GM12878 (cell line): ENCODE measurements at regions not wholly inside any gene's neighbourhood (a gene's known extent, or its start where the extent isn't known, plus 50 kb on each side); places are given as distances from the start of the nearest gene placed in this dataset.

ENCODE experiments used
- ATAC-seq: fragments of 200-7000 bp; cut with Tn5 transposase; 3 replicates; pipeline ENCODE4 v1.9.1; 2020; ENCODE audit warnings: mild to moderate bottlenecking, moderate library complexity
- BruUV-seq: library from RNA; stranded (reverse); fragments of 400-500 nt; replicated peaks from 2 replicates; lab custom pipeline; 2021; lab: Mats Ljungman, UMichigan
- CTCF ChIA-PET: fragments of 300-600 bp; sonication (Branson Sonifier 250); formaldehyde crosslinking; extraction: SDS; loops from one replicate; lab custom pipeline; 2021; ENCODE audit warnings: inconsistent platforms; lab: Yijun Ruan, JAX
- POLR2A ChIA-PET: fragments of 350-600 bp; formaldehyde crosslinking; extraction: SDS; loops from one replicate; lab custom pipeline; 2021; ENCODE audit warnings: inconsistent platforms; lab: Charles Lee
- RAD21 ChIA-PET: fragments of 300-600 bp; sonication (Branson Sonifier 250); formaldehyde crosslinking; loops from one replicate; lab custom pipeline; 2023; ENCODE audit warnings: antibody characterized with exemption; ENCODE audit not compliant: unreplicated experiment; lab: Charles Lee
- SMC1A ChIA-PET: fragments of 300-600 bp; sonication (Branson Sonifier 250); formaldehyde crosslinking; loops from one replicate; lab custom pipeline; 2023; ENCODE audit not compliant: unreplicated experiment, uncharacterized antibody; lab: Charles Lee
- DNase-seq: peaks from one replicate; pipeline ENCODE4 v3.0.0-alpha.2; 2011; ENCODE audit warnings: low read depth, low spot score
- FAIRE-seq: peaks from 3 replicates; lab custom pipeline; 2011; peaks lifted over from hg19 to GRCh38; lab: Jason Lieb, UNC
- H2AFZ ChIP-seq: 2 replicates; pipeline ENCODE4 v1.6.0; 2011; ENCODE audit warnings: low read depth, low read length, control low read depth; ENCODE audit not compliant: control insufficient read depth
- H3K27ac ChIP-seq: 2 replicates; pipeline ENCODE4 v1.5.1; 2011; ENCODE audit warnings: control low read depth; ENCODE audit not compliant: control insufficient read depth, insufficient read depth
- H3K27me3 ChIP-seq, 2 experiments: replicated peaks in 1 of 2; 2 replicates each; pipeline versions ENCODE4 v1.6.0 to v1.6.1; 2011; ENCODE audit warnings: low read length in 1 of 2; ENCODE audit not compliant: control insufficient read depth in 2 of 2, insufficient read depth in 2 of 2
- H3K36me3 ChIP-seq, 2 experiments: 2 replicates each; pipeline ENCODE4 v1.5.1; 2011; ENCODE audit warnings: low read length in 1 of 2; ENCODE audit not compliant: control insufficient read depth in 2 of 2, insufficient read depth in 2 of 2
- H3K4me1 ChIP-seq: 2 replicates; pipeline ENCODE4 v1.6.1; 2011; ENCODE audit warnings: mild to moderate bottlenecking, low read length, moderate library complexity, mixed read lengths; ENCODE audit not compliant: control insufficient read depth, insufficient read depth
- H3K4me2 ChIP-seq: 2 replicates; pipeline ENCODE4 v1.6.0; 2011; ENCODE audit warnings: control low read depth; ENCODE audit not compliant: control insufficient read depth, insufficient read depth
- H3K4me3 ChIP-seq: fragments of 200-600 bp; sonication (generic); 2 replicates; pipeline ENCODE4 v1.5.1; 2016
- H3K79me2 ChIP-seq: 2 replicates; pipeline ENCODE4 v1.6.0; 2011; ENCODE audit warnings: low read length; ENCODE audit not compliant: control insufficient read depth, insufficient read depth
- H3K9ac ChIP-seq: 2 replicates; pipeline ENCODE4 v1.8.0; 2011; ENCODE audit warnings: low read length, control low read depth, mixed read lengths; ENCODE audit not compliant: control insufficient read depth, insufficient read depth
- H3K9me3 ChIP-seq: replicated peaks from 3 replicates; pipeline ENCODE4 v1.5.1; 2011; ENCODE audit warnings: mild to moderate bottlenecking, low read length; ENCODE audit not compliant: control insufficient read depth, insufficient read depth
- H4K20me1 ChIP-seq: 2 replicates; pipeline ENCODE4 v1.6.0; 2011; ENCODE audit not compliant: control insufficient read depth, insufficient read depth
- BACH1 ChIP-seq: fragments of 450-650 bp; IDR thresholded peaks from 2 replicates; pipeline ENCODE4 v1.6.1; 2017; ENCODE audit warnings: mild to moderate bottlenecking, borderline replicate concordance
- BCL3 ChIP-seq: IDR thresholded peaks from 2 replicates; pipeline ENCODE4 v1.6.1; 2011; ENCODE audit warnings: borderline replicate concordance, low read depth, mild to moderate bottlenecking, moderate library complexity, low read length; ENCODE audit not compliant: insufficient read depth, poor library complexity, severe bottlenecking
- BMI1 ChIP-seq: fragments of 450-650 bp; IDR thresholded peaks from 2 replicates; pipeline ENCODE4 v1.6.1; 2016; ENCODE audit warnings: mild to moderate bottlenecking, moderate library complexity, borderline replicate concordance
- EP300 ChIP-seq, 2 experiments: fragments of 150-350 bp in 1 of 2; IDR thresholded peaks; 2 replicates each; pipeline ENCODE4 v1.6.1; 2011 to 2012; ENCODE audit warnings: low read depth in 2 of 2, low read length in 2 of 2, borderline replicate concordance in 1 of 2, improper control_type of control experiment in 1 of 2, inconsistent platforms in 1 of 2; ENCODE audit not compliant: control insufficient read depth in 1 of 2
- IRF4 ChIP-seq: IDR thresholded peaks from 2 replicates; pipeline ENCODE4 v1.6.1; 2011; ENCODE audit warnings: low read depth, low read length
- MYC ChIP-seq: IDR thresholded peaks from 2 replicates; pipeline ENCODE4 v1.6.1; 2011; ENCODE audit warnings: mild to moderate bottlenecking, low read length, moderate library complexity, inconsistent platforms; ENCODE audit not compliant: insufficient read depth, insufficient replicate concordance, insufficient read length, severe bottlenecking
- SIN3A ChIP-seq: IDR thresholded peaks from 2 replicates; pipeline ENCODE4 v1.6.1; 2012; ENCODE audit warnings: low read depth, low read length, improper control_type of control experiment
- SKIL ChIP-seq: fragments of 450-650 bp; IDR thresholded peaks from 2 replicates; pipeline ENCODE4 v1.6.1; 2017; ENCODE audit warnings: mild to moderate bottlenecking, low read depth, inconsistent platforms; ENCODE audit not compliant: poor library complexity, severe bottlenecking
- TARDBP ChIP-seq: IDR thresholded peaks from 2 replicates; pipeline ENCODE4 v1.6.1; 2016; ENCODE audit warnings: borderline replicate concordance
- TCF12 ChIP-seq: IDR thresholded peaks from 2 replicates; pipeline ENCODE4 v1.6.1; 2011; ENCODE audit warnings: low read depth, mild to moderate bottlenecking, low read length
- TCF3 ChIP-seq: IDR thresholded peaks from 2 replicates; pipeline ENCODE4 v1.6.1; 2012; ENCODE audit warnings: low read depth, mild to moderate bottlenecking, low read length, borderline replicate concordance; ENCODE audit not compliant: insufficient read depth
- TCF7 ChIP-seq: IDR thresholded peaks from 2 replicates; pipeline ENCODE4 v1.6.1; 2014; ENCODE audit warnings: antibody characterized with exemption, borderline replicate concordance
- ZSCAN29 ChIP-seq: fragments of 450-650 bp; IDR thresholded peaks from 2 replicates; pipeline ENCODE4 v1.6.1; 2017; ENCODE audit warnings: mild to moderate bottlenecking, moderate library complexity
- WGBS: methylation state at CpG from one replicate; pipeline ENCODE4 v1.1.6; 2016; ENCODE audit warnings: low lambda C conversion rate; ENCODE audit not compliant: insufficient replicate concordance, insufficient coverage; ENCODE audit errors: missing lambda C conversion rate; 5-methylcytosine and 5-hydroxymethylcytosine counted together
- in situ Hi-C: fragments of 300-500 bp; cut with MboI; formaldehyde crosslinking; loops from 9 replicates; pipeline ENCODE4 v1.14.3; 2018; ENCODE audit warnings: mixed read lengths
- intact Hi-C: fragments of 100-400 bp; cut with micrococcal nuclease; formaldehyde crosslinking; loops from one replicate; pipeline ENCODE4 v1.14.2; 2022; ENCODE audit not compliant: unreplicated experiment
- TF ChIP-seq, protein P1 (sequence below): fragments of 450-650 bp; IDR thresholded peaks from 2 replicates; pipeline ENCODE4 v1.6.1; 2016; ENCODE audit warnings: mild to moderate bottlenecking
- TF ChIP-seq, protein P2 (sequence below): fragments of 150-350 bp; IDR thresholded peaks from 2 replicates; pipeline ENCODE4 v1.6.1; 2014; ENCODE audit warnings: mild to moderate bottlenecking, low read depth, low read length

DNA sequence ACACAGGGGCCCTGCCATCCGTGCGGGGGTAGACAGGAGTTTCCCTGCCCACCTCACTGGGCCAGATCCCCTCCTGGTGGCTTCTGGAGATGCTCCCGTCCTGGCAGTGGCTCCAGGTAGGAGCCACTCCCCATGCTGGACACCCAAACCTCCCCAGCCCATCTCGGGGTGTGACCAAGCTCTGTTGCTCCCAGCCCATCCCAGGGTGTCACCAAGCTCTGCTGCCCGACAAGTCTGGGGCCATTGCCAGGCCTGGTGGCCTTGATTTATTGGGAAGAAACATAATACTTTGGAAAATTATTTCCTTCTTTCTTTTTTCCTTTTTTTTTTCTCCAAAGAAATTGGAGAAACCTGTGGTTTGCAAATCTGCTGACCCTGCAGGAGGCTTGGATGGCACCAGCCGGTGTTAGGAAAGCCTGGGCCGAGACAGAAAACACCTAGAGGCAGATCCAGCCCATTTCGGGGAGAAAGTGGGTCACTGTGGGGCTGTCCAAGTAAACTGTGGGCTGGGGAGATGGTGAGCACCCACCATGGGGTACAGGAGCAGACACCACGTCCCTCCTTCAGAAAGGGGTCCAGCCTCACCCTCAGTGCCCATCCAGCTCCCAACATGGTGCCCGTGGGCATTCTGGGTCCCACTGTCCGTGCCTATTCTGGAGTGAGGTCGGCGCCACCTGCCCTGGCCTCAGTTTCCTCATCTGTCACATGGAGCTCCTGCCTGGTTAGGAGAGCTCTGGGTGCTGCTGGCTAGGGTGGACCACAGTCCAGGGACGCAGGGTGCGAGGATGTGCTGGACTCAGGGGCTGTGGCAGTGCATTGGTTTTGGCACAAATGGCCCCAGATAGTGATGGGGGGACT is 59.4 kb upstream of the ADRA2C start:
- in situ Hi-C loops = no loop called here
- H3K4me3 ChIP-seq = no peak overlapping the region
- ChIA-PET CTCF (no interaction called here), RAD21 (no interaction called here), POLR2A (no interaction called here), SMC1A (no interaction called here)
- H4K20me1 ChIP-seq = no peaks in the 10 kb centered on the region
- ATAC-seq = no peak
- H3K9ac ChIP-seq = no peak overlapping the region
- no peaks in the 10 kb centered on the region for H3K79me2 ChIP-seq
- peaks cover 4% of the 10 kb centered on the region; the same call in 1 of the 2 replicates for H3K4me1 ChIP-seq
- no peak overlapping the region for H3K27ac ChIP-seq
- BruUV-seq = no TSS peak
- H3K4me2 ChIP-seq = no peak overlapping the region
- intact Hi-C loops = no loop called here
- FAIRE-seq = no peak
- no peaks in the 10 kb centered on the region for H3K36me3 ChIP-seq
- H2AFZ ChIP-seq = no peak overlapping the region
- 18% methylated on average over 15 of the region's 15 CpGs for WGBS
- DNase-seq = no peak
- no peaks in the 10 kb centered on the region; a peak in 1 of 4 replicates for H3K27me3 ChIP-seq
- TF ChIP-seq EP300 (IDR thresholded peaks at IDR 0.05; ENCODE audit: borderline replicate concordance in 1 of 2, control insufficient read depth in 1 of 2, low read depth in 2 of 2, low read length in 2 of 2) = no peak
- no peak for TF ChIP-seq SIN3A
- no peak for TF ChIP-seq BMI1
- TF ChIP-seq BCL3 = no peak
- TF ChIP-seq TARDBP = no peak
- TF ChIP-seq, protein P1, sequence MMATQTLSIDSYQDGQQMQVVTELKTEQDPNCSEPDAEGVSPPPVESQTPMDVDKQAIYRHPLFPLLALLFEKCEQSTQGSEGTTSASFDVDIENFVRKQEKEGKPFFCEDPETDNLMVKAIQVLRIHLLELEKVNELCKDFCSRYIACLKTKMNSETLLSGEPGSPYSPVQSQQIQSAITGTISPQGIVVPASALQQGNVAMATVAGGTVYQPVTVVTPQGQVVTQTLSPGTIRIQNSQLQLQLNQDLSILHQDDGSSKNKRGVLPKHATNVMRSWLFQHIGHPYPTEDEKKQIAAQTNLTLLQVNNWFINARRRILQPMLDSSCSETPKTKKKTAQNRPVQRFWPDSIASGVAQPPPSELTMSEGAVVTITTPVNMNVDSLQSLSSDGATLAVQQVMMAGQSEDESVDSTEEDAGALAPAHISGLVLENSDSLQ = no peak
- TF ChIP-seq SKIL = no peak
- no peak for TF ChIP-seq TCF7
- no peak for TF ChIP-seq TCF12
- no peak for TF ChIP-seq ZSCAN29
- TF ChIP-seq, protein P2, sequence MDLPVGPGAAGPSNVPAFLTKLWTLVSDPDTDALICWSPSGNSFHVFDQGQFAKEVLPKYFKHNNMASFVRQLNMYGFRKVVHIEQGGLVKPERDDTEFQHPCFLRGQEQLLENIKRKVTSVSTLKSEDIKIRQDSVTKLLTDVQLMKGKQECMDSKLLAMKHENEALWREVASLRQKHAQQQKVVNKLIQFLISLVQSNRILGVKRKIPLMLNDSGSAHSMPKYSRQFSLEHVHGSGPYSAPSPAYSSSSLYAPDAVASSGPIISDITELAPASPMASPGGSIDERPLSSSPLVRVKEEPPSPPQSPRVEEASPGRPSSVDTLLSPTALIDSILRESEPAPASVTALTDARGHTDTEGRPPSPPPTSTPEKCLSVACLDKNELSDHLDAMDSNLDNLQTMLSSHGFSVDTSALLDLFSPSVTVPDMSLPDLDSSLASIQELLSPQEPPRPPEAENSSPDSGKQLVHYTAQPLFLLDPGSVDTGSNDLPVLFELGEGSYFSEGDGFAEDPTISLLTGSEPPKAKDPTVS = no peak
- no peak for TF ChIP-seq BACH1
- no peak for TF ChIP-seq IRF4
- no peak for TF ChIP-seq MYC
- no peak for TF ChIP-seq TCF3
- H3K9me3 ChIP-seq = no peaks in the 10 kb centered on the region
